ENCODE measurements at regions not wholly inside any gene's neighbourhood (a gene's known extent, or its start where the extent isn't known, plus 50 kb on each side); places are given as distances from the start of the nearest gene placed in this dataset.

DNA sequence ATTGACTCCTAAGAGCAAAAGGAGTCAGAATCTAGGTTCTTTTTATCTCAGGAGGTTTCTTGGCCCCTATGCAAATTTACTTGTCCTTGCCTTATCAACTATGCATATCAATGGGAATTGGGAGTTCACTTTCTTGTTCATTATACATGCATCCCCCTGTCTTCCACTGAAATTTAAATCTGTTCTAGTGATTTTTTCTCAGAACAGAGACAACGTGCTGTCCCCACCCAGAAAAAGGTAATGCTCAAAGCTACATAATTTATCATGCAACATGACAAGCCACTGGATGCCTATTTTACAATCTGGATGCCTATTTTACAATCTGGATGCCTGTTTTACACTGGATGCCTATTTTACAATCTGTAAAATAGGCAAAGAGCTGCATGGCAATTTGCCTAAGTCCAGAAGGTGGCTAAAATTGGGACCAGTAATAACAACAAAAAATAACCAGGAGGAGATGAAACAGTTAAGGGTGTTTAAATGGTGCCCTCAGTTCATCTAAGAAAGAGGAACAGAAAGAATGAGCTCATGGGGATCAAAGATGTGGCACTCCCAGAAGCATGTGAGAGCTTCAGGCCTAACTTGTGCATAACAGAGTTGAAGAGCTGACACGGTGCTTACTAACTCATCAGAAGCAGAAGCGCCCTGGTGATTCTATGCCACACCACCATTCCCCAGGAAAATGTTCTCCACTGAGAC, 537.8 kb upstream of the BOD1L1 start:
- no peaks in the 10 kb centered on the region for H3K9me3 ChIP-seq (ENCODE audit: control insufficient read depth, insufficient read depth, low read length)
- H3K4me2 ChIP-seq (ENCODE audit: low read length), result peak overlapping the region; percentile 45

DNA sequence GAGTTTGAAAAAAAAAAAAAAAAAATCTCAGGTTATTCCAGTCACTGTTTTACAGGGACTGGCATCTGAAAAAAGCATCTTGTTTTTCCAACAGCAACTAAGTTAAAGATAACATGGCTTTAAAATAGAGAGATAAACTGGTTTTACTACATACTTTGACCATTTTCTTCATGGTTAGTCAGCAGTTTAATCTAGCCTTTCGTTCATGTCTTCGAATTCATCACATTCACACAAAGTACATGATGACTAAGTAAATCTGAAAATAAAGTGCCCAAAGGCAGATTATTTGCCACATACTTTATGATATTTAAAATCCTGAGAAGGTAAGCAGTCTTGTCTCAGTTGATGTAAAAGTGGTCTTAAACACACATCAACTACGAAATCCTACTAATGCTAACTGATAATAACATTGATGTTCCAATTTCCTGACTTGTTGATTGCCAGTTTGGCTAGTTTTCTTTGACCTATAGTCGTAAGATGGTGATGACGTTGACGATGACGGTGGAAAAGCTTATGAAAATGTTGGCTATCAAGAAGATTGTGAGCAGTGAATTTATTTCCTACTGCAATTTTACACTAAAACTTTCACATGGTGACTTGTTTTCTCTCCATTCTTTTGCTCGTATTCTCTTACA, 540.5 kb upstream of the BOD1L1 start:
- Histone ChIP-seq H4K20me1 (ENCODE audit: control insufficient read depth, insufficient read depth, low read depth, low read length) (no peaks in the 10 kb centered on the region), H3K4me2 (ENCODE audit: low read length) (no peak overlapping the region), H3K9me2 (replicated peaks; ENCODE audit: control insufficient read depth, low read length) (no peaks in the 10 kb centered on the region), H3K79me2 (ENCODE audit: control insufficient read depth, low read length) (no peaks in the 10 kb centered on the region), H3K36me3 (ENCODE audit: control insufficient read depth, low read length) (no peaks in the 10 kb centered on the region), H3K9me3 (ENCODE audit: control insufficient read depth, insufficient read depth, low read length) (no peaks in the 10 kb centered on the region), H3K27me3 (ENCODE audit: control insufficient read depth, low read length) (no peaks in the 10 kb centered on the region), H3K4me1 (ENCODE audit: control insufficient read depth, low read length) (peaks cover 12% of the 10 kb centered on the region), H3K4me3 (ENCODE audit: low read length) (no peak overlapping the region), H3K27ac (ENCODE audit: low read depth, low read length) (no peak overlapping the region), H3F3A (ENCODE audit: control insufficient read depth, insufficient read depth) (no peaks in the 10 kb centered on the region)
- TF ChIP-seq EZH2phosphoT487 (IDR thresholded peaks at IDR 0.05; ENCODE audit: borderline replicate concordance, low read length), result no peak
- TF ChIP-seq, protein P1, sequence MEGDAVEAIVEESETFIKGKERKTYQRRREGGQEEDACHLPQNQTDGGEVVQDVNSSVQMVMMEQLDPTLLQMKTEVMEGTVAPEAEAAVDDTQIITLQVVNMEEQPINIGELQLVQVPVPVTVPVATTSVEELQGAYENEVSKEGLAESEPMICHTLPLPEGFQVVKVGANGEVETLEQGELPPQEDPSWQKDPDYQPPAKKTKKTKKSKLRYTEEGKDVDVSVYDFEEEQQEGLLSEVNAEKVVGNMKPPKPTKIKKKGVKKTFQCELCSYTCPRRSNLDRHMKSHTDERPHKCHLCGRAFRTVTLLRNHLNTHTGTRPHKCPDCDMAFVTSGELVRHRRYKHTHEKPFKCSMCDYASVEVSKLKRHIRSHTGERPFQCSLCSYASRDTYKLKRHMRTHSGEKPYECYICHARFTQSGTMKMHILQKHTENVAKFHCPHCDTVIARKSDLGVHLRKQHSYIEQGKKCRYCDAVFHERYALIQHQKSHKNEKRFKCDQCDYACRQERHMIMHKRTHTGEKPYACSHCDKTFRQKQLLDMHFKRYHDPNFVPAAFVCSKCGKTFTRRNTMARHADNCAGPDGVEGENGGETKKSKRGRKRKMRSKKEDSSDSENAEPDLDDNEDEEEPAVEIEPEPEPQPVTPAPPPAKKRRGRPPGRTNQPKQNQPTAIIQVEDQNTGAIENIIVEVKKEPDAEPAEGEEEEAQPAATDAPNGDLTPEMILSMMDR (IDR thresholded peaks at IDR 0.05; ENCODE audit: low read depth, low read length, poor library complexity, severe bottlenecking), result no peak

More for the DNA sequence above, 537.8 kb upstream of the BOD1L1 start:
- Histone ChIP-seq H3K27ac (ENCODE audit: low read depth, low read length) (no peak overlapping the region), H3F3A (ENCODE audit: control insufficient read depth, insufficient read depth) (no peaks in the 10 kb centered on the region), H4K20me1 (ENCODE audit: control insufficient read depth, insufficient read depth, low read depth, low read length) (no peaks in the 10 kb centered on the region), H3K9me2 (replicated peaks; ENCODE audit: control insufficient read depth, low read length) (no peaks in the 10 kb centered on the region), H3K4me1 (ENCODE audit: control insufficient read depth, low read length) (peaks cover 12% of the 10 kb centered on the region), H3K36me3 (ENCODE audit: control insufficient read depth, low read length) (no peaks in the 10 kb centered on the region), H3K4me3 (ENCODE audit: low read length) (peak overlapping the region; percentile 11), H3K79me2 (ENCODE audit: control insufficient read depth, low read length) (no peaks in the 10 kb centered on the region), H3K27me3 (ENCODE audit: control insufficient read depth, low read length) (no peaks in the 10 kb centered on the region)
- no peak for TF ChIP-seq EZH2phosphoT487 (IDR thresholded peaks at IDR 0.05; ENCODE audit: borderline replicate concordance, low read length)
- TF ChIP-seq, protein P1 (IDR thresholded peaks at IDR 0.05; ENCODE audit: low read depth, low read length, poor library complexity, severe bottlenecking), result no peak

DNA sequence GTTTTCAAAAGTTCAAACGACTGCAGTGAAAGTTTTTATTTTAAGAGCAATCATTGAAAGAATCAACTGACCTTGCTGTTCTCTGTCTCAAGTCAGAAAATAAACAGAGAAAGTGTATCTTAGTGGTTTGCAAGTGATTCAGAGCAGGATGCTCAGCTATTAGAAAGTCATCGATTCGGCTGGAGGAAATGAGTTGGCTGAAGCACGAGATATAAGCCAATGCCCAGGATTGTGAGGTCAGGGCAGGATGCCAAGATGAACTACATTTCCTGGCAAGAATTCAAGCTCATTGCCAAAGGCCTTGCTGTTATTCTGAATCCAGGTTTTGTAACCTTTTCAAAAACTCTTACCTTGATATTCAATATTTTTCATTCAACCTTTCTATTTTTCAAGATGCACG, 541.4 kb upstream of the BOD1L1 start:
- no peak overlapping the region for H3K4me2 ChIP-seq (ENCODE audit: low read length)
- H3K9me2 ChIP-seq (replicated peaks; ENCODE audit: control insufficient read depth, low read length), result no peaks in the 10 kb centered on the region
- no peaks in the 10 kb centered on the region for H3K79me2 ChIP-seq (ENCODE audit: control insufficient read depth, low read length)
- no peaks in the 10 kb centered on the region for H3K27me3 ChIP-seq (ENCODE audit: control insufficient read depth, low read length)
- no peak overlapping the region for H3K4me3 ChIP-seq (ENCODE audit: low read length)
- no peaks in the 10 kb centered on the region for H4K20me1 ChIP-seq (ENCODE audit: control insufficient read depth, insufficient read depth, low read depth, low read length)
- H3K36me3 ChIP-seq (ENCODE audit: control insufficient read depth, low read length), result no peaks in the 10 kb centered on the region
- TF ChIP-seq, protein P1 (IDR thresholded peaks at IDR 0.05; ENCODE audit: low read depth, low read length, poor library complexity, severe bottlenecking), result no peak
- no peak for TF ChIP-seq EZH2phosphoT487 (IDR thresholded peaks at IDR 0.05; ENCODE audit: borderline replicate concordance, low read length)
- no peaks in the 10 kb centered on the region for H3K9me3 ChIP-seq (ENCODE audit: control insufficient read depth, insufficient read depth, low read length)
- H3F3A ChIP-seq (ENCODE audit: control insufficient read depth, insufficient read depth), result no peaks in the 10 kb centered on the region
- peaks cover 12% of the 10 kb centered on the region for H3K4me1 ChIP-seq (ENCODE audit: control insufficient read depth, low read length)
- no peak overlapping the region for H3K27ac ChIP-seq (ENCODE audit: low read depth, low read length)

Data from DOHH2 (cell line).